CD4-positive, alpha-beta T cell treated with Interleukin-4 for 4 hours (primary cell): ENCODE measurements at regions not wholly inside any gene's neighbourhood (a gene's known extent, or its start where the extent isn't known, plus 50 kb on each side); places are given as distances from the start of the nearest gene placed in this dataset.

ENCODE experiments used
- DNase-seq: peaks from one replicate; pipeline ENCODE4 v3.0.0-alpha.2; 2020

DNA sequence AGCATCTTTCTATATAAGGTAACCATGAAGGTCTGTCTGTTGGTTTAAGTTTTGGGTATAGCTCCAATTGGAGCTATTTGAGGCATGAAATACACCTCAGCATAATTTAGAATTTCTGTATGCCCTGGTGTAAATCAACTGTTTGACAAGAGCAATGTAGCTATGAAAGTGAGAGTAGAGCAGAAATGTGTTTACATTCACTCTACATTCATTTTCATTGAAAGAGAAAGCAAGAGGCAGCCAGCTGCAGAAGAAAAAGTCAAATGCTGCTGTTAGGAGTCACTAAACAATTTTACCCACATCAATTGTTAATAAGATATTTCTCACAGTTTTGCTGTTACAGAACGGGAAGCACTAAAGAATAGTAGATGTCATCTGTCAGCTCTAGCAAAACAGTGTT is 252.5 kb downstream of the SLC6A15 start:
- DNase-seq, result no peak

DNA sequence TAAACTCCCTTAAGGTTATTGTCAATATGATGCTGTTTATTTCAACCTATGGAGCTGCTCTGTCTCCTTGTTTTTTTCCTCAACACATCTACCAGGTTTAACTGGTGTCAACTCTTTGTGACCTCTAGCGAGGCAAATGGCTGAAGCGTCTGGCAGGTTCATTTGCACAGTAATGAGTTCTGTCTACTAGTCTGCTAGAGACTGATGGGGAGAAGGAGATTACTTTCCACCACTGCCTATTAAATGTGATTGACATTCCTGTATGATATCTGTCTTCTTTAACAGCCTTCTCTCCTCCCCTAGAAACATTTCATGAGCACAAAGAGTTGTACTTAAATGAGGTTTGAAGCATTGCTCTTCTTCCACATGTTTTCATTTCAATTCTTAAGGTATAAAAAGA is 253.7 kb downstream of the SLC6A15 start:
- no peak for DNase-seq

GRCh38 chr12:84656705-84657104 is 255.9 kb downstream of the SLC6A15 start:
- DNase-seq, result no peak

DNA sequence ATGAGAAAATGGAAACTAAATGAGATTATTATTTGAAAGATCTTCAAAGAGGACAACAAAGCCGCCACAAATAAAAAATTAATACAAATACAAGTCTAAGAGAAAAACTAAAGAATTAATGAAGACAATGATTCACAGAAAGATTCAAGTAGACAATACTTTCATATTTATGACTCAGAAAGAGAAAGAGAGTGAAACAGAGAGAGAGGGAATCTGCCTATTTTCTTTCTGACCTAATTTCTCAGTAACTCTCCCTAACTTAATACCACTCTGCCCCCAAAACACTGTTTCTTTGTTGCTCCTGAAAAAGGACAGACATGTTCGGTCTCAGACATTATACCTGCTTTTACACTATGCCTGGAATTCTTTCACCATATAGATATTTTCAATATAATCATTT is 259.1 kb downstream of the SLC6A15 start:
- DNase-seq, result no peak

- DNase-seq, result no peak
These were observed 264.2 kb downstream of the SLC6A15 start for GRCh38 chr12:84648425-84648824.

GRCh38 chr12:84644908-84645307 is 267.7 kb downstream of the SLC6A15 start:
- no peak for DNase-seq

DNA sequence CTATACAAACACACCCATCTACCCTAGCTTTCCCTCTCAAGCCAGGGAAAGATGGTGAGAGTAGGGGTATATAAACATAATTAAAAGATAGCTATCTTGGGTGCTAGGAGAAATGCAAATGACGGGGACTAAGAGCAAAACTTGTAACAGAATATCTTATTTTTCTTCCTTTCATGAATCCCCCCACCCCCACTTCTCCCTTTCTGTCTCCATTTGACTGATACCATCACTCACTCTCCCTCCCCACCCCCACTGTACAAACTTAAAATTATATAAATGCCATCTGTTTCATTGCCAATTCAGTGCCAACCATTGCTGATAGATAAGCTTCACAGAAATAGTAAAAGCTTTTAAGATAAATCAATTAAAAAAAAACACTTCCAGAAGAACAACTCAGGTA is 268.6 kb downstream of the SLC6A15 start:
- no peak for DNase-seq

DNA sequence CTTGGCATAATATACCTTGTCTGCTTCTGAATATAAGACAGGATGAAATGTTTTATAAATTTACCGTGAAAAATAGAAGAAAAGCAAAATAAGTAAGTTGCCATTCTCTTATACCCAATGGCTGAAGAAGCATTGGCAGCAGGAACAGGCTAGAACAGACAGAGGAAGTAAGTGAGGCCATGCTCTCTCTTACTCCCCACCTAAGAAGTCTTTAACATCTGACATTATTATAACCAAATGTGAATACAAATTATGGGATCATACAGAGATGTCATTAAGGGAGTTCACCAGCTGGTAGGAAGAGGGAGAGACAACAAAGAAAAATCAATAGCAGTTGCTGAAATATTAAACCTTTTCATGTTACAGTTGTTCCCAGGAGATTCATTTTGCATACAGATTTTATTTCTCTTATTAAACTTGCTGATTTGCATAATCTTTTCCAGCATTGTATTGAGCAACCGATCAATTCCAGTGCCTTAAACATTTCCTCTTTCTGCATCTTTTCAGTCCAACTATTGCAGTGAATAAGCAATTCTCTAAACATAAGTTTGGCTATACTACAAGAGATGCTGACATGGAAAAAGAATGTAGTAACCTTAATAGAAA is 270.6 kb downstream of the SLC6A15 start:
- no peak for DNase-seq

- no peak for DNase-seq
These were observed 273.7 kb downstream of the SLC6A15 start for GRCh38 chr12:84638811-84639368.

GRCh38 chr12:84637926-84638325 is 274.7 kb downstream of the SLC6A15 start:
- DNase-seq, result no peak

DNA sequence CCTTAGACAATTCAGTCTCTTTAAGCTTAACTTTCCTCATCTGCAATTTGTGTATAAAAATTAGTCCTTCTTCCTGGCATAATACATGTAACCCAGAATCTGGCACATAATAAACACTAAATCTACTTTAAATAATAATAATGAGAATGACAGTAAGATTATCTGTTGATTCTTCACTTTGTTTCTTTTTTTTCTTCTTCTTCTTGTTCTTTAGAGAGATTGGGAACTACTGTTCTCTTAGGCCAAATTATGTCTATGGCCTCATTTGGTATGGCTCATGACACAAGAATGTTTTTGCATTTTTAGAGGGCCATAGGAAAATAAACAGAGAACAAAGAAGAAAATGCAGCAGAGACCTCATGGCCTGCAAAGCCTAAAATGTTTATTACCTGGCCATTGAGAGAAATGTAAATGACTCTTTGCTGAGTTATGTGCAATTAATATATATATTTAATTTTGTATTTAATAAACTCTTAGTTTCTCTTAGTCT is 275.8 kb downstream of the SLC6A15 start:
- no peak for DNase-seq

DNA sequence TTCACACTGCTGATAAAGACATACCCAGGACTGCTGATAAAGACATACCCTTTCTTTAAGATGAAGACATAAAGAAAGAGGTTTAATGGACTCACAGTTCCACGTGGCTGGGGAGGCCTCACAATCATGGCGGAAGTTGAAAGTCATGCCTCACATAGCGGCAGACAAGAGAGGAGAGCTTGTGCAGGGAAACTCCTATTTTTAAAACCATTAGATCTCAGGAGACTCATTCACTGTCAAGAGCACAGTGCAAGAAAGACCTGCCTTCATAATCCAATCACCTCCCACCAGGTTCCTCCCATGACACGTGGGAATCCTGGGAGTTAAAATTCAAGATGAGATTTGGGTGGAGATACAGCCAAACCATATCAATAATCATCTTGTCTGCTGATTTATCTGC is 278.1 kb downstream of the SLC6A15 start:
- DNase-seq, result no peak

DNA sequence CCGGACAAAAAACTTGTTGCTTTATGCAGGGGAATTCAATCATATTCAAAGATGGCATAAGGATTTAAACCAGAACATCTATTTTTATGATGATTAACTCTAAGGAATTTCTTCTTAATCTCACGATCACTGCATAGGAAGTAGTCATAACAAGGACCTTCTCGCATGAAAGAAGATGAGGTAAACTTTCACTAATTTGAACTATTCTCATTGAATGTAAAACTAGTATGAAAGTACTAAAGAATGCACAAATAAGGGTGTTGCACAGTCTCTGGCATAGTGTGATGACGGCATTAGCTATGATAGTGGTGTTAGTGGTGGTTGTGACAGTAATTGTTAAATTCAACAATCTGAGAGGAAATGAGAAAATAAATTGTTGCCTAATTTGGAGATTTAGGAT is 280.0 kb downstream of the SLC6A15 start:
- DNase-seq, result no peak

GRCh38 chr12:84631020-84631419 is 281.6 kb downstream of the SLC6A15 start:
- no peak for DNase-seq

- DNase-seq, result no peak
These were observed 285.0 kb downstream of the SLC6A15 start for GRCh38 chr12:84627593-84627992.

DNA sequence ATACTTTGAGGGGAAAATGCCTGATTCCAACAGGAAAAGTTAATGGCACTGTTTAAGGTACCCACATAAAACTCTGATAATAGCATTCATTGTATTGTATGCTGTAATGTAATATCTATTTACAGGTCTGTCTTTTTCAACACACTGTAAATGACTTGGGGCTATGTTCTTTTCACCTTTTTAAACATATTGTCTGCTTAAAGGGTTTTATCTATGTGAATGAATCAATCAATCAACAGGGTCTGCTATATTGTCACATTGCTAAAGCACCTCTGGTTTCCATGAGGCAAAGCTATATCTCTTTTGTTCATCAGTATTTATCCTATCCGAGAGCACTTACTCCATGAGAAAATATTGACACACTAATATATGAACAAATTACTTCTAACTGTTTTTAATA is 288.0 kb downstream of the SLC6A15 start:
- no peak for DNase-seq

DNA sequence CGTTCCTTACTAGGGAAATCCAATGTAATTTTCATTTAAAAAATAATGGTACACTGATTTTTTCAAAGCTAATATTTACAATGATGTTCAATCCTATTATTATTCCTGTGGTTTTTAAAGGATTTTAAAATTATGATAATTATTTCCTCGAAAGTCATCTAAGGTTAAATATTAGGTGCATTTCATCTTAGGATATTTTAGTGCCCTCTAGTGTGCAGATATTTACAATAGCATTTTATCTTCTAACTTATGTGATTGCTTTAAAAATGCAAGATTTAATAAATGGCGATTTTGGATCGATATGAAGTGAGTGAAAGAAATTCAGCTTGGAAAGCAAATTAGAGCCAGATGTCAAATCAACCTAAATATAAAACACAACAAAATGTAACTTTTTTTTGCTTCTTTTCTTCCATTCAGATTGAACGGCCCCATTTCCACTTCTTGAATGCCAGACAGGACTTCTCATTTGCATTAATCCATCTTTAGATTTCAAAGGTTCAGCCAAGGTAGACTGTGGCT is 293.5 kb downstream of the SLC6A15 start:
- DNase-seq, result no peak

DNA sequence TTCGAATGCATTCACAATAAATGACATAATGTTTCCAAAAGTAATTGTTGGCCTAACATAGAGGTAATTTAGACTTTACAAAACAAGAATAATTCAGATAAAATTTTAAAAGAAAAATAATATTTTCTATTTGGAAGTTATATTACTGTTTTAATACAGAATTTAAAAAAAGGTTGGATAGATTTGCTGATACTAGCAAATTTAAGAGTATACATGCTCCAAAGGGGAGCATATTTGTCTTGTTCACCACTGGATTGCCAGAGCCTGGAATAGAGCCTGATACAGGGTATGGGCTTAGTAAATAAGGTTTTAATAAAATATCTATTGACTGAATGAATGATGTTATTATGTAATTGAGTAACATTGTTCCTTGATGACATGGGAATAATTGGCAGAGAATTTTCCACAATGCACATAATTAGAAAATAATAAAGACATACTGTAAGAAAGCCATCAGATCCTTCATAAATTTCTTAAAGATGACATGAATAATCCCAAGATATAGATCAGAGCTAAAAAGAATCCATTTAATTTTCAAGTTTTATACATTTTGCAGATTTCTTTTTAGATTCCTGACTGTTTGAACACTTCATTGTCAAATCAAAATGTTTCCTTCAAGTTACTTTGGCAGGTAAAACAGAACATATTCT is 305.3 kb downstream of the SLC6A15 start:
- DNase-seq, result no peak

DNA sequence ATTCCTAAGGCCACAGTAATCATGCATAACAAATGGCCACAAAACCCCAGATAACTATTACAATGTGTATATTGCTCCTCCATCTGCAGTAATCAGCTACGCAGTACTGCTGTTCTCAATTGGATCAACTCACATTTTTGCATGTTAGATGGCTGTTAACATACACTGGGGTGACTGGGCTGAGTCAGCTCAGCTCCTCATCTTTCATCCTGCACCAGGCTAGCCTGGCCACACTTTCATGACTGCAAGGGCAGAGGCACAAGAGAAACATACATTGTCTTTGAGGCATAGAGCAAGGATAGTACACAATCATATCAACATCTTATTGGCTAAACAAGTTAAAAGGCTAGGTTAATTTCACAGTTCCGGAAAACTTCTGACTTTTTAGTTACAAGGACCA is 306.6 kb downstream of the SLC6A15 start:
- DNase-seq, result no peak

GRCh38 chr12:84604551-84604950 is 308.0 kb downstream of the SLC6A15 start:
- DNase-seq, result no peak

DNA sequence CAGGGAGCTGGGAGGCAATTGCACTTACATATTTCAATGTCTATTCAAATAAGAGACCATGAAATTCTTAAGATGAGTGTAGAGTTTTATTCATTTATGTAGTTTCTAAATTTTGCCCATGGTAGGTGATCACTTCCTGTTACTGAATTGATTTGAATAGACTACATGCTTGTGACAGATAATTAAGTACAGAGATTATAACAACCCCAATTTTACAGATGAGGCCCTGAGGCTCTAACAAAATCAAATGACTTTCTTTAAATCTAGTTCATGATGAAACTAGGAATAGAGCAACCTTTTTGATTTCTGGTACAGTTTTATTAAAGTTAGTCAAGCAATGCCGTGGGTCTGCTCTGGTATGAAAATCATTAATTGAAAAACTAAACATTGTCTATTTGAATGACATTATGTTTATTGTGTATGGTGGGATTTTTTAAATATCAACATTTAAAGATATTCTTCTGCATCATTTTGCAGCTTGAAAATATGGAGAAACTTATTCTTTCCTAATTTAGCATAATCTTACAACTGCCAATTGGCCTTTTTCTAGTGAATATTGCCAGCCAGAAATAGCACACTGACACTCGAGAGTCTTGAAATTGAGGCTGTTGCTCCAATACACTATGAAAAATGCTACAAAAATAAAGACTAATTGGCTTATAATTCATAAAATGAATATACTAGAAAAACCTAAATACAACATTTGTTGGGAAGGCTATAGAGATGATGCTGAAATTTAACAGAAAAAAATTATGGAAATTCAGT is 308.9 kb downstream of the SLC6A15 start:
- DNase-seq, result no peak

- no peak for DNase-seq
These were observed 311.1 kb downstream of the SLC6A15 start for GRCh38 chr12:84601483-84601882.

DNA sequence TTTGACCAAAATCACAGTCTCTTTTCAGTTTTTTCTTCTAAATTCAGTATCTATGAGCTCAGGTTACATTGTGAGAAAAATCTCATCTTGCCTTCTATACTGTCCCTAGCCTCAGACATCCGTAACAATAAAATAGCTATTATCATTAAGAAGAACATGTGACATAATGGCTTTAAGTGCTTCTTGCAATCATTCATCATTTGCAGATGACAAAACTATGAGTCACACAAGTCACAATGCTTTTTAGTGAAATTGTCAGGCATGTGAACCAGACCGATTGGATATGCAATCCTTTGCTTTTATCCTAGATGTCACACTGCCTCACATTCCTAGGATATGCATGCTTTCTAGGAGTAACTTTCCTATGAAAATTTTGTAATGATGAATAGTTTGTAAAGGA is 313.1 kb downstream of the SLC6A15 start:
- no peak for DNase-seq

- no peak for DNase-seq
These were observed 316.3 kb downstream of the SLC6A15 start for GRCh38 chr12:84596266-84596665.
